ENCODE measurements at regions not wholly inside any gene's neighbourhood (a gene's known extent, or its start where the extent isn't known, plus 50 kb on each side); places are given as distances from the start of the nearest gene placed in this dataset.
"Not testable (repeated sequence)": the region's sequence is repeated elsewhere in the genome, so short reads cannot be mapped to it uniquely, and the experiment has no call there.

DNA sequence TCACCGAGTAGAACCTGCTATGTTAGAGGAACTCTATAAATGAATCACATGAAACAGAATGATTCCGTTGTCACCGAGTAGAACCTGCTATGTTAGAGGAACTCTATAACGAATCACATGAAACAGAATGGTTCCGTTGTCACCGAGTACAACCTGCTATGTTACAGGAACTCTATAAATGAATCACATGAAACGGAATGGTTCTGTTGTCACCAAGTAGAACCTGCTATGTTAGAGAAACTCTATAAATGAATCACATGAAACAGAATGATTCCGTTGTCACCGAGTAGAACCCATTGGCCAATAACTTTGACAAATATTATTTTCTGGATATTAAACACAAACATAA is 309.1 kb upstream of the FRG1 start:
- not testable (repeated sequence) for DNase-seq (ENCODE audit: low read depth in 2 of 3, low spot score in 2 of 3)

DNA sequence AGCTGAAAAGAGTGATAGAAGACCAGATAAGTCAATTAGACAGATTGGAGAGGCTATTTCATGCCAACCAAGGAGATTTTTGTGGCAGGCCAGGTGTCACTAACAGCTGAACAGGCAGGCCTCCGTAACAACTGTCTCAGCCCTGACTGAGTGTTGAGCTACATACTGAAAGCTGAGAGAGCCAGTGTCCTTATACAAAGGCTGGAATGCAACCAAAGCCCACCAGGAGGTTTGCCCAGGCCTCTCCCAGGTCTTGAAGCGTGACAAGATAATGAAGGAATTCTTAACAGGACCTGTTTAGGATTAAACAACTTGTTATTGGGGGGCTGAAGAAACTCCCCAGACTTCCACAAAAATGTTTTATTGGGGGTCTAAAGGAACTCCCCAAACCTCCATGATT is 290.2 kb upstream of the FRG1 start:
- not testable (repeated sequence) for DNase-seq (ENCODE audit: low read depth in 2 of 3, low spot score in 2 of 3)

DNA sequence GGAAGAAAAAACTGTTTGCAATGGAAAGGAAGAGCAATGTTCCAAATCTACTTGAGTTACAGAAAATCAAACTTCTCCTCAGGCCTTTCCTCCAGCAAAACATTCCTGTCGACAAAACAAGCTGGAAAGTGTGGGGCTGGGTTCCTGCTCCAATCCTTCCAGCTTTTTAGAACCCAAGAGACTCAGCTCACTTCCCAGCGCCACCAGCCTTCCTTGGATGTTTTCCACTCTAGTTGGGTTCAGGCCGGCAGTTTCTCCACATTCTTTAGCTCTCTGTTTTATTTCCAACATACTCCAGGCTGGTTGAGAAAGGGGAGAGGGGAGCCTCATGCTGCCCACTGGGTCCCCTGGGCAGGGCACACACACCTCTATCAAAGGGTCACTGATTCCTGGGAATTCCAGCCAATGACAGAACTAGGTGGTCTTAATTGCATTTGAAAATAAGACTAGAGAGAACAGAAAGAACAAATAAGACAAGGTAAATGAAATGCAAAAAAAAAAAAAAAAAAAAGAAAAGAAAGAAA is 287.5 kb upstream of the FRG1 start:
- not testable (repeated sequence) for DNase-seq (ENCODE audit: low read depth in 2 of 3, low spot score in 2 of 3)

DNA sequence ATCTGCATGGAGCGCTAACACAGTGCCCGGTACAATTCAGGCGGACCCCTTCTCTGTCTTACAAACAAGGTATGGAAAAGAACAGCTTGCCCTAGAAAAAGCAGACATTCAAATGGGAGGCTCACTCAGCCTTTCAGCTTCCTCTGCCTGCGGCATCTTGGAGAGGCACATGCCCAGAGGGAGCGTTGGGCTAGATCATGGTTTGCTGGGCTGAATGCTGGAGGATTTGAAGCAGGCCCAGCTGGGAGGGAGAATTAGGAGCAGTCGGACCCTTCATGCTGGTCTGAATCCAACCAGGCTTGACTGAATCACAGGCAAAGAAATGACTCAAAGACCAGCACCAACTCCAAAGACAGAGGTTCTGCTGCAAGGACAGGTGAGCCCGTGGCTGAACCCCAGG is 286.7 kb upstream of the FRG1 start:
- DNase-seq (ENCODE audit: low read depth in 2 of 3, low spot score in 2 of 3), result not testable (repeated sequence)

DNA sequence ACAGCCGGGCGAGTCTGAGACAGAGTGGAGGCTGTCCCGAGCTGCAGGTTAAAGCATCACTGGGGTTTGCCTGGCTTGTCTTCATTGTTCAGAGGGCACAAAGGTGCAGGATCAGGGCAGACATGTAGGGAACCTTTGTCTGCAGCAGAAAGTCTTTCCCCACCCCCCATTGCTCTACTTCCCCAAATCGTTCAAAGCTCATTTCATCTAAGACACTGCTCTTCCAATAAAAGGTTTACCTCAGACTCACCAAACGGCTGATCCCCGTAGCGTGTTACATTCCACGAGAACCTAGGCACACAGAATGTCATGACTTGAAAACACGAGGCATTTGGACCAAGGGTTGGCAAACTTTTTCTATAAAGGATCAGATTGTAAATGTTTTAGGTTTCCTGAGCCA is 286.3 kb upstream of the FRG1 start:
- DNase-seq (ENCODE audit: low read depth in 2 of 3, low spot score in 2 of 3), result not testable (repeated sequence)

DNA sequence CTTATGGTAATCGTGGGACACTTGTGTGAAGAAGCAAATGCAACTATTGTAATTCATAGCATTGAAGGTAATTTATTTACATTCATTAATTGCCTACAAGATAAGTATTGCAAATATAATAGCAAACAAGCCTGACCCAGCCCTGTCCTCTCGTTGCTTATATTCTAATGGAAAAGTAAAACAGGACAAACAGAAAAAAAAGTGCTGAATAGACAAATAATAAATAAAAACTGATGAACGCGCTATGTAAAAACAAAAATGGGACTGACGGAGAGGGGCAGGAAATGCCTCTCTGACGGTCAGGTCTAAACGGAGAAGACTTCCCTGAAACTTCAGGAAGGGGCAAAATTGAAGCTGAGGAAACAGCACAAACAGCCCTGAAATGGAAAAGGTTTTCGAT is 284.9 kb upstream of the FRG1 start:
- not testable (repeated sequence) for DNase-seq (ENCODE audit: low read depth in 2 of 3, low spot score in 2 of 3)

DNA sequence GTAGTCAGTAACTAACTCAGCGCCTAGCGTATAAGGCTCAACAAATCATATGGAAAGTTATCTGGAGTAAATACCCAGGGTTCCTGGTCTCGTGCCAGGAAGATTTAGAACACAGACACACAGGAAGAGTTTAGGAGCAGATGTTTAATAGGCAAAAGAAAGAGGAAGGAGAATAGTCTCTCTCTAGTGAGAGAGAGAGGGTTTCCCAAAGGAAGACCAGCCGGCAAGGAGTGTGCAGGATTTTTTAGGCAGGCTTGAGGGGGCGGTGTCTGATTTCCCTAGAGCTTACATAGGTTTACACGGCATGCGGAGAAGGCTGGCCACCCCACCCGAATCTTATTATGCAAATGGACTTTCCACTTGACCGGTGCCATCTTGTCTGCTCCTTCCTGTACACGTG is 284.0 kb upstream of the FRG1 start:
- no peak for DNase-seq (ENCODE audit: low read depth in 2 of 3, low spot score in 2 of 3)

DNA sequence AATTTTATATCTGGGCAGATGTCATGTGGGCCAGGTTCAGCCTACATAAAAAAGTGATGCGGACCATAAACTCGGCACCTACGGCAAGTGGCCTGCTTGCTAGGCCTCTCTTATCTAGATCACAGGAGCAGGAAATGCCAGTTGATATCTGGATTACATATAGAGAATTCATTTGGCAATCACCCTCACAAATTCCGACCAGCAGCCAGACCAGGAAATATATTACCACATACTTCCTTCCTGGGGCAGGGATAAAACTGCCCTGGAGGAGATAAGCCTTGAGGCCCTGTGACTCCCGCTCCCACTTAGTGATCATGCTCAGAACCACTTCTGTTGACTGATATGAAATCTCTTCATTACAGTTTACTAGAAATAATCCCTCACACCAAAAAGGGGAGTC is 282.4 kb upstream of the FRG1 start:
- DNase-seq (ENCODE audit: low read depth in 2 of 3, low spot score in 2 of 3), result not testable (repeated sequence)

DNA sequence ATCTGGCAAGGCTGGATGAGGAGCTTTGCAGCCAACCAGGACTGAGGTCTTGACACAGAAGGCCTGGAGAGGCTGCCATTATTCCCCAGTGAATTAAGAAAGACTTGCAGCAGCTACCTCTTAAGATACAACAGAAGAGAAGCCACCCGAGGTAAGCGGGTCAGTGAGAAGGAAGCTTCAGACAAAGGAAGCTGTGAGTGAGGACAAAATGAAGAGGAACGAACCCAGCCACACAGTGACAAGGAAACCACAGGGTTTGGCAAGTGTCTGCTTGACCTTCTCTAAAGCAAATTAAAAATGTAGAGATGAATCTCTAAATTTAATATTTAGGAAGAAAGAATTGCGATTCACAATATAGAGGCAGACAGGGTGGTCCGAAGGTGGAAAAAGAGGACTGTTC is 281.8 kb upstream of the FRG1 start:
- not testable (repeated sequence) for DNase-seq (ENCODE audit: low read depth in 2 of 3, low spot score in 2 of 3)

DNA sequence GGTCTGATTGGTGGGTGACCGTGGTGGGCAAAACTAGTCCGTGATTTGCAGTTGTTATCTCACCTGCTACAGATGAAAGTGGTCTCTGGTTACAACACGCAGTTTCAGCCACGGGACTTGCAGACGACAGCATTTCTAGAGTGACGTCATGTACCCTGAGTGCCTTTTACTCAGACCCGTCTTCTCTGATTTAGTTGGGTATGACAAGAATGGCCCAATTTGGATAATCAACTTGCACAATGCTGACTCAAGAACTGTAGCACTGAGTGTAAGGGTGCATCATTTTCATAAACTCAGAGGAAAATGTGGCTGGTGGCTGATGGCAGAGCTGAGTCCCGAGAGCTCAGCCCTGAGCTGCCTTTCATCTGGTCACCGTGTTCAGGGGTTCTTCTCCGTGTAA is 281.4 kb upstream of the FRG1 start:
- no peak for DNase-seq (ENCODE audit: low read depth in 2 of 3, low spot score in 2 of 3)

DNA sequence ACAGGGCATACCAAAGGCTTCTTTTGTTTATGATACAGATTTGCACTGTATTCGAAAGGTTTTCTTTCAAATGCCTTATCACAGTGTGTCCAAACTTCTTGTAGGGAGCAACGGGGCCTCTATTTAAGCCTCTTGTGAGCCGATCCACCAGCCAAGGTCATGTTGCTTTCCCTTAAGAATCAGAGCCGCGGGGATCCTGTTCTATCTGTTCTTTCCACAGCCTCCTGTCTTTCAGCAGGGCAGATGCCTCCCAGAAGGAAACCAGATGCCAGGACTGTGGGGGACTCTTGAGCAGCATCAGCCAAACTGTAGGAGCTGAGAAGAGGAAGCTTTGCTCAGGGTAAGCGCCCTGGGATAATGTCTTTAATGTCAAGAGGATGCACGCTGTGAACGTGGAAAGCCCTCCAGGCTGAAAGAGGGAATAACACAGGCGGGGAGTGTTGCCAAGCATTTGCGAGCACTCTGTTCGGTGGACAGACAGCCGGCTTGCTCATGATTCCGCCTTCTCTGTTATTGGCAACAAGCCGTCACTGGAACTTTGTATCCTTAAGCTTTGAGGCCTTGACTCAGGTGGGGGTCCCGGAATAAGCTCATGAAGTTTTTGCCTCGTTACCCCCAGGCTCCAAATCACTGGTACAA is 279.8 kb upstream of the FRG1 start:
- DNase-seq (ENCODE audit: low read depth in 2 of 3, low spot score in 2 of 3), result no peak

DNA sequence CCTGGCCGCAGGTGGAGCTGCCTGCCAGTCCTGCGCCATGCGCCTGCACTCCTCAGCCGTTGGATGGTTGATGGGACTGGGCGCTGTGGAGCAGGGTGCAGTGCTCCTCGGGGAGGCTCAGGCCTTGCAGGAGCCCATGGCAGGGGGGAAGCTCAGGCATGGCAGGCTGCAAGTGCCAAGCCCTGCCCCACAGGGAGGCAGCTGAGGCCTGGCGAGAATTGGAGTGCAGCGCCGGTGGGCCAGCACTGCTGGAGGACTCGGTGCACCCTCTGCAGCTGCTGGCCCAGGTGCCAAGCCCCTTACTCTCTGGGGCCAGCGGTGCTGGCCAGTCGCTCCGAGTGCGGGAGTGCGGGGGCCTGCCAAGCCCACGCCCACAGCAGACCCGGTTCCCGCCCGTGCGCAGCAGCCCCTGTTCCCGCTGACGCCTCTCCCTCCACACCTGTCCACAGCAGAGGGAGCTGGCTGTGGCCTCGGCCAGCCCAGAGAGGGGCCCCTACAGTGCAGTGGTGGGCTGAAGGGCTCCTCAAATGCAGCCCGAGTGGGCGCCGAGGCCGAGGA is 275.9 kb upstream of the FRG1 start:
- no peak for DNase-seq (ENCODE audit: low read depth in 2 of 3, low spot score in 2 of 3)

DNA sequence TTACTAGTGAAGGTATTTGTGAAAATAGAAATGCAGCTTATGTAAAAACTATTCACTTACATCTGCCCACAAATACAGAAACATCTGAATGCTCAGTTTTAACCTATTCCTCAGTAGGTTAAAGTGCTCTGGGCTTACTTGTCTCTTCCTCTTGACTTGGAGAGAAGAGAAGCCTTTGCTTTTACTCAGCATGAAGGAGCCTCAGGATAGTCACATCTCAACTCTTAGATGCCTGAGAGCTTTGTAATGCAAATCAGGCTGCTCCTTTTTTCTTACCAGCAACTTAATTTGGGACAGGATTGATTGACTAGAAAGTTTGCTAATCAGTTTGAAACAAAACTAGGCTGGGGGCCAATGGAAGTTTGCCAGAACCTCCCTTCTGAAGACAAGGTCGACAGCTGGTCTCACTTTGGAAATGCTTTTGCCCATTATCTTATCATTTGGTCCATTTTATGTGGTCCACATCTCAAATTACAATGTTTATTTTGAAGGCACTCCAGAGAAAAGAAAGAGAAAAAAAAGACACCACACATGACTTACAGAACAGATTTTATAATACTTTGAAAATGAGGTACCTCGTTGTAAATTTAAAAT is 274.9 kb upstream of the FRG1 start:
- DNase-seq (ENCODE audit: low read depth in 2 of 3, low spot score in 2 of 3), result not testable (repeated sequence)

DNA sequence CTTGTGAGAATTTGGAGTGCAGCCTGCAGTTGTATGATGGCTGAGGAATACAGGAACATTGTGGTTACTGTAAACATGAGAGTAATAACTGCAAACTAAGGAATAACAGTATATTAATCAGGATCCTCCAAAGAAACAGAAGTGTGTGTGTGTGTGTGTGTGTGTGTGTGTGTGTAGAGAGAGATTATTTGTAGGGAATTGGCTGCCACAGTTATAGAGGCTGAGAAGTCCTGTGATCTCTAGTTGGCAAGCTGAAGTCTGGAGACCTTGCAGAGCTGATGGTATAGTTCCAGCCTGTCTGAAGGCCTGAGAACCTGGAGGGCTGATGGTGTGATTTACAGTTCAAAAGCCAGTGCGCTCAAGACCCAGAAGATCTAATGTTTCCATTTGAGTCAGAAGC is 273.3 kb upstream of the FRG1 start:
- not testable (repeated sequence) for DNase-seq (ENCODE audit: low read depth in 2 of 3, low spot score in 2 of 3)

DNA sequence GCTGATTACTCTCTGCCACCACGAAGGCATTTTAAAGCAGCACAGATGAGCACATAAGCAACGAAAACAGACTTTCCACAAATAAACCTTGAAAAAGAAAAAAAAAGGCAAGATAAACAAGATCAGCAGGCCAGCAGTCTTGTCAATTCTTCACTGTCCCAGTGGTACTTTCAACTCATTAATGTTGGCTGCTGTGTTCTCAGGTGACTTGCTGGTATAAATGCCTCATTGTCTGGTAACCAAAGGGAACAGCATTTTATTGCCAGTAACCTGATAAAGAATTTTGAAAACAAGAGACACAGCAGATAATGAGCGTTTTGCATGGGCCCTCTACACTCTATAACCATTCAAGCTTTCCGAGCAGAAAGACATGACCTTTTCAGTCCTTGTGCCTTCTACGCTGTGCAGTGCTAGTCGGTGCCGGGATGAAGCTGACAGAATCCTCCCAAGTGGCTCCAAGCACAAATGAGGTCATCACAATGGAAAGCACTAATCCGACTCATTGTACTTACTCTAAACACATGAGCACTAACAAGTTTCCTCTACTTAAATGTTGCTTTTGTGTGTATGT is 242.9 kb upstream of the FRG1 start:
- DNase-seq (ENCODE audit: low read depth in 2 of 3, low spot score in 2 of 3), result not testable (repeated sequence)

DNA sequence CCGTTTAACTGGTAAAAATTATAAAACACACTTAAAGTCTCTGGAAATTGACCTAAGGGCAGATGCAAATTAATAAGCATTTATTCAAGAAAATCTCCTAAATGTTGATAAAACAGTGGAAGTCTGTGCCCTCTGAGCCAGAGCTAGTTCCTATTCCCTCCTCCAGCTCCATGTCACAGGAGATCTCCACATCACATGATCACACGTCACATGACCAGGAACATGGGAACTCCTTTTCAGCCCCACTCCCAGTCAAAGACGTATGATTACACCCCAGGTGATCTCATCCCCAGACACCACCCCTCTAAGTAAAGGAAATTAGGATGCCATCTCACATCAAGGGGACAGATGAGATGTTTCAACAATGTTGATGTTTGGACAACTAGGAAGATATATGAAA is 237.7 kb upstream of the FRG1 start:
- not testable (repeated sequence) for DNase-seq (ENCODE audit: low read depth in 2 of 3, low spot score in 2 of 3)

DNA sequence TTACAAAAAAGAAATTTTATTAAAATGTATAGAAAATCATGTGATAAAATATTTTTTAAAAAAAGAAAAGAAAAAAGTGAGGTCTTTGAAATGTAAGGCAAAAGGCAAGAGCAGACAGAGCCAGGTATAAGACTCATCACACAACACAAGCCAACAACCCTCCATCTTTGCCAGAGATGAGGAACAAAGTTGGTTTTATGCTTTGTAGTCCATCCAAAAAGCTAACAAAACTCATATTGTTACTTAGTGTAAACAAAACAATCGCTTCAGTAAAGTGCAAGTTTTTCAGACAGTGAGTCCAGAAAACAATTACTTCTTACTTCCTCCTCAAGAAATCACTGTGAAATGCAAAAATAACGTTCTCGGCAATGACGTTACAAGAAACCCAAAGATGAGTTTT is 233.9 kb upstream of the FRG1 start:
- not testable (repeated sequence) for DNase-seq (ENCODE audit: low read depth in 2 of 3, low spot score in 2 of 3)

DNA sequence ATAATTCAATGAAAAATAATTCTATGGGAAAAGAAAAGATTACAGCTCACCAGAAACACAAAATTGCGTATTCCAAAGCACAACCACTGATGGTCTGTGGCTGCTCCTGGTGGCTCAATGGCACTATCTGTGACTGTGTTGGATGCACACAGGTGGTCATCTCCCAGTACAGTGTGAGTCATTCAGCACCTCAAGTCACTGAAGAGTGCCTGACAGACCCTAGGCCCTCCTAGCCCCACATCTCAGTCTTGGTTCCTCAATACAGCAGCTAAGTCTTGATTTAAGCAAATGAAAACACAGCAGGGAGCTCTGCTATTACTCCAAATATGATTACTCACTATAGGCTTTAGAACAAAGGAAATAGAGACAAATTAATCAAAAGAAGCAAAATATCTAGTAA is 233.4 kb upstream of the FRG1 start:
- DNase-seq (ENCODE audit: low read depth in 2 of 3, low spot score in 2 of 3), result not testable (repeated sequence)

DNA sequence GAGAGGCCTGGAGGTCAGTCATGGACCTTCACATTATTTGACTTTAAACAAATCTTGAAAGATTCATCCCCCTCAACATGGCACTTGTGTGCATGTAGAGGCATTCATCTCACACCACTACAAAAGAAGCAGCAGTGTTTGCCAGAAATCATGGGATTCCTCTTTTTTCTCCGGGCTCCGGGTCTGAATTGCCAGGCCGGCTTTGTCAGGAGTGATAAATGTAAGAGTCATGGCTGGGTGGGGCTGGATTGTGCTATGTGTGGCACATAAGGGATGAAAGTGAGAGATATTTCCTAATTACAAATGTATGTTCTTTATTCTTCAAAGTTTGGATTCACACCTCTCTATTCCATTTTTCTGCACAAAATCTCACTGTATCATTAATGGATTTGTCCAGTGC is 228.7 kb upstream of the FRG1 start:
- DNase-seq (ENCODE audit: low read depth in 2 of 3, low spot score in 2 of 3), result not testable (repeated sequence)

DNA sequence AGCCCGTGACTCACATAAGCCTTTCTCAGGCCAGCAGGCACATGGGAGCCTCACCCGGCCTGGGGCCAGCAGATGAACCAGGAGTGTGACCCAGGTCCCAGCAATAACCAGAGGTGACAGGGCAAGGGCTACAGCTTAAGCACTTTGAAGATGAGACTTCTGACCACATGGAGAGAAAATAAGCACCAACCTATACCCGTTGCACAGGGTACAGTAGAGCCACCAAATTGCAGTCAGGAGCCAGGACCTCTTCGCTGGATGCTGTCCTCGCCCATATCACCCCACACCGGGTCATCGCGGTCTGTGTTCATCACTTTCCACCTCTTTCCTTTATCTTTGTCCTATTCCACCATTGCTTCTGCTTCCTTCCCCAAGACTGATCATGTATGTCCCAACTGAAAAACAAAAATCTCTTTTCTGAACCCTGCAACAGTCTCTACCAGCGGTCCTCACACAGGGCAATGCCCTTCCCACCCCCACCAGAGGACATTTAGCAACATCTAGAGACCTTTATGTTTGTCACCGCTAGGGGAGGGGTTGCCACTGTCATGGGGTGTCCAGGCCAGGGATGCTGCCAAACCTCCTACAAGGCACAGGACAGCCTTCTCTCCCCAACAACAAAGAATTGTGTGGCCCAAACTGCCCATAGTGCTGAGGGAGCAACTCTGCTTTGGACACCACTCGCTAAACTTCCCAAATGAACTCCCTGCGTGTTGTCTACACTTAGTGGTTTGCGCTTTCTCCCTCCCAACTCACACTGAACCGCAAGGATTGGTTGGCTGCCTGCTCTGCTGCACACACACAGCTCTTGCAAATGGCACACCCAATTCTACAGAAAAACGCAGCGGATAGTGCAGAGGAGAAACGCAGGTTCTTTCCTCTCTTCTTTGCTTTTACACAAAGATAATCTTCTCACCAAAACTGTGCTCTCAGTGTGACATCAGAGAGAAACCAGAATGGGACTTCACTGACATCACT is 219.4 kb upstream of the FRG1 start:
- not testable (repeated sequence) for DNase-seq (ENCODE audit: low read depth in 2 of 3, low spot score in 2 of 3)

DNA sequence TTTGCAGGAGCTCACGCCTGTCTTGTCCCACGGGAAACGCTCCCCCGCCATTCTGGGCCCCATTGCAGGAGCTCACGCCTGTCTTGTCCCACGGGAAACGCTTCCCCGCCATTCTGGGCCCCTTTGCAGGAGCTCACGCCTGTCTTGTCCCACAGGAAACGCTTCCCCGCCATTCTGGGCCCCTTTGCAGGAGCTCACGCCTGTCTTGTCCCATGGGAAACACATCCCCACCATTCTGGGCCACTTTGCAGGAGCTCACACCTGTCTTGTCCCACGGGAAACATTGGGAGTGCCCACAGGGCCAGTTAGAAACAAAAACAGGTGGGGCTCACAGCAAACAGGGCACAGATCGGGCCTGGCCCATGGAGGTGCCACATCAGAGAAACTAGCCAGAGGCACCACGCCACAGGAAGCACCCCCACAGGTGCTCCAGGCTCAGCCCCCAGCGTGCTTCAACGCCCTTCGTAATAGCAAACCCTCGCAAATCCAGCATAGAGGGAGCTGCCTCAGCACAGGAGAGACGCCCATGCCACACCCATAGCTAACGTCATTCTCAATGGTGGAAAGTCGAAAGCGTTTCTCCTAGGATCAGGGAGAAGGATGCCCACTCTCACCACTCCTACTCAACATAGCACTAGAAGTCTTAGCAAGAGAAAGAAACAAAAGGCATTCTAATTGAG is 218.2 kb upstream of the FRG1 start:
- DNase-seq (ENCODE audit: low read depth in 2 of 3, low spot score in 2 of 3), result not testable (repeated sequence)
